ENCODE measurements at regions not wholly inside any gene's neighbourhood (a gene's known extent, or its start where the extent isn't known, plus 50 kb on each side); places are given as distances from the start of the nearest gene placed in this dataset.
"Not testable (repeated sequence)": the region's sequence is repeated elsewhere in the genome, so short reads cannot be mapped to it uniquely, and the experiment has no call there.

- no peak for DNase-seq (ENCODE audit: low read depth in 4 of 4, low spot score in 3 of 4)
These were observed 122.6 kb upstream of the DNAJC10 start for GRCh38 chr2:182593394-182593975.

GRCh38 chr2:182594286-182594685 lies 121.8 kb upstream of the DNAJC10 start:
- DNase-seq (ENCODE audit: low read depth in 4 of 4, low spot score in 3 of 4): no peak

GRCh38 chr2:182595650-182596049 lies 120.4 kb upstream of the DNAJC10 start:
- no peak for DNase-seq (ENCODE audit: low read depth in 4 of 4, low spot score in 3 of 4)

GRCh38 chr2:182597570-182598295 lies 118.3 kb upstream of the DNAJC10 start:
- no peak for DNase-seq (ENCODE audit: low read depth in 4 of 4, low spot score in 3 of 4)

- DNase-seq (ENCODE audit: low read depth in 4 of 4, low spot score in 3 of 4): no peak
These were observed 117.4 kb upstream of the DNAJC10 start for GRCh38 chr2:182598626-182599025.

- no peak for DNase-seq (ENCODE audit: low read depth in 4 of 4, low spot score in 3 of 4)
These were observed 110.9 kb upstream of the DNAJC10 start for GRCh38 chr2:182605166-182605565.

- no peak for DNase-seq (ENCODE audit: low read depth in 4 of 4, low spot score in 3 of 4)
These were observed 109.1 kb upstream of the DNAJC10 start for GRCh38 chr2:182606728-182607681.

- no peak for DNase-seq (ENCODE audit: low read depth in 4 of 4, low spot score in 3 of 4)
These were observed 107.7 kb upstream of the DNAJC10 start for GRCh38 chr2:182608181-182608845.

GRCh38 chr2:182609005-182609404 lies 107.1 kb upstream of the DNAJC10 start:
- not testable (repeated sequence) for DNase-seq (ENCODE audit: low read depth in 4 of 4, low spot score in 3 of 4)

GRCh38 chr2:182610231-182610630 lies 105.8 kb upstream of the DNAJC10 start:
- DNase-seq (ENCODE audit: low read depth in 4 of 4, low spot score in 3 of 4): no peak

- no peak for DNase-seq (ENCODE audit: low read depth in 4 of 4, low spot score in 3 of 4)
These were observed 105.0 kb upstream of the DNAJC10 start for GRCh38 chr2:182611009-182611408.

GRCh38 chr2:182615036-182615435 lies 101.0 kb upstream of the DNAJC10 start:
- DNase-seq (ENCODE audit: low read depth in 4 of 4, low spot score in 3 of 4): no peak

- peak in 1 of 4 donors; percentile 12 for DNase-seq (ENCODE audit: low read depth in 4 of 4, low spot score in 3 of 4)
These were observed 99.3 kb upstream of the DNAJC10 start for GRCh38 chr2:182616471-182617393.

GRCh38 chr2:182618672-182619079 lies 97.4 kb upstream of the DNAJC10 start:
- no peak for DNase-seq (ENCODE audit: low read depth in 4 of 4, low spot score in 3 of 4)

GRCh38 chr2:182619276-182619675 lies 96.8 kb upstream of the DNAJC10 start:
- no peak for DNase-seq (ENCODE audit: low read depth in 4 of 4, low spot score in 3 of 4)

GRCh38 chr2:182621191-182621590 lies 94.9 kb upstream of the DNAJC10 start:
- DNase-seq (ENCODE audit: low read depth in 4 of 4, low spot score in 3 of 4): no peak

- no peak for DNase-seq (ENCODE audit: low read depth in 4 of 4, low spot score in 3 of 4)
These were observed 94.2 kb upstream of the DNAJC10 start for GRCh38 chr2:182621810-182622209.

- DNase-seq (ENCODE audit: low read depth in 4 of 4, low spot score in 3 of 4): no peak
These were observed 93.8 kb upstream of the DNAJC10 start for GRCh38 chr2:182622231-182622630.

GRCh38 chr2:182625814-182626213 lies 90.2 kb upstream of the DNAJC10 start:
- no peak for DNase-seq (ENCODE audit: low read depth in 4 of 4, low spot score in 3 of 4)

- DNase-seq (ENCODE audit: low read depth in 4 of 4, low spot score in 3 of 4): no peak
These were observed 87.1 kb upstream of the DNAJC10 start for GRCh38 chr2:182628916-182629315.

Data from left renal pelvis (tissue), 4 donors.